HG03565 (cell line): ENCODE measurements at regions not wholly inside any gene's neighbourhood (a gene's known extent, or its start where the extent isn't known, plus 50 kb on each side); places are given as distances from the start of the nearest gene placed in this dataset.
"Not testable (repeated sequence)": the region's sequence is repeated elsewhere in the genome, so short reads cannot be mapped to it uniquely, and the experiment has no call there.

Source experiments
- ATAC-seq: cut with Tn5 transposase; IDR thresholded peaks from one replicate; pipeline ENCODE4 v1.9.1; 2021; ENCODE audit warnings: mild to moderate bottlenecking, moderate library complexity; ENCODE audit not compliant: unreplicated experiment

GRCh38 chr2:90288396-90288795 lies 1596.9 kb downstream of the RPIA start:
- ATAC-seq: not testable (repeated sequence)

DNA sequence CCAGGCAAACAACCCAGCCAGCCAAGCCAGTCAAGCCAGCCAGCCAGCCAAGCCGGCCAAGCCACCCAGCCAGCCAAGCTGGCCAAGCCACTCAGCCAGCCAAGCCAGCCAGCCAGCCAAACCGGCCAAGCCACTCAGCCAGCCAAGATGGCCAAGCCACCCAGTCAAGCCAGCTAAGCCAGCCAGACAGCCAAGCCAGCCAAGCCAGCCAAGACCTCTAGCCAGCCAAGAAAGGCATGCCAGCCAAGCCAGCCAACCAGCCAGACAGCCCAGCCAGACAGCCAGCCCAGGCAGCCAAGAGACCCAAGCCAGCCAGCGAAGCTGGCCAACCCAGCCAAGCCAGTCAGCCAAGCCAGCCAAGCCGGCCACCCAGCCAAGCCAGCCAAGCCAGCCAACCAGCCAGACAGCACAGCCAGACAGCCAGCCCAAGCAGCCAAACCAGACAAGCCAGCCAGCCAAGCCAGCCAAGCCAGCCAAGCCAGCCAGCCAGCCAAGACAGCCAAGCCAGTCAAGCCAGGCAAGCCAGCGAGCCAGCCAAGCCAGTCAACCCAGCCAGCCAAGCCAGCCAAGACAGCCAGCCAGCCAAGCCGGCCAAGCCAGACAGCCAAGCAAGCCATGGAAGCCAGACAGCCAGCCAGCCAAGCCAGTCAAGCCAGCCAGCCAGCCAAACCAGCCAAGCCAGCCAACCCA lies 1598.0 kb downstream of the RPIA start:
- not testable (repeated sequence) for ATAC-seq

GRCh38 chr2:90290701-90291100 lies 1599.2 kb downstream of the RPIA start:
- not testable (repeated sequence) for ATAC-seq

DNA sequence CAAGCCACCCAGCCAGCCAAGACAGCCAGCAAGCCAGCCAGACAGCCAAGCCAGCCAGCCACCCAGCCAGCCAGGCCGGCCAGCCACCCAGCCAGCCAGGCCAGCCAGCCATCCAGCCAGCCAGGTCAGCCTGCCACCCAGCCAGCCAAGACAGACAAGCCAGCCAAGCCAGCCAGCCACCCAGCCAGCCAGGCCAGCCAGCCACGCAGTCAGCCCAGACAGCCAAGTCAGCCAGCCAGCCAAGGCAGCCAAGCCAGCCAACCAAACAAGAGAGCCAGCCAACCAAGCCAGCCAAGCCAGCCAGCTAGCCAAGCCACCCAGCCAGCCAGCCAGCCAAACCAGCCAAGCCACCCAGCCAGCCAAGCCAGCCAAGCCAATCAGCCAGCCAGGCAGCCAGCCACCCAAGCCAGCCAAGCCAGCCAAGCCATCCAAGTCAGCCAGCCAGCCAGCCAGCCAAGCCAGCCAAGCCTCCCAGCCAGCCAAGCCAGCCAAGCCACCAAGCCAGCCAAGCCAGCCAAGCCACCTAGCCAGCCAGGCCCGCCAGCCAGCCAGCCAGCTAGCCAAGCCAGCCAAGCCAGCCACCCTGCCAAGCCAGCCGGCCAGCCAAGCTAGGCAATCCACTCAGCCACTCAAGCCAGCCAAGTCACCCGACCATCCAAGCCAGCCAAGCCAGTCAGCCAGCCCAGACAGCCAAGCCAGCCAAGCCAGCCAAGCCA lies 1599.9 kb downstream of the RPIA start:
- not testable (repeated sequence) for ATAC-seq

DNA sequence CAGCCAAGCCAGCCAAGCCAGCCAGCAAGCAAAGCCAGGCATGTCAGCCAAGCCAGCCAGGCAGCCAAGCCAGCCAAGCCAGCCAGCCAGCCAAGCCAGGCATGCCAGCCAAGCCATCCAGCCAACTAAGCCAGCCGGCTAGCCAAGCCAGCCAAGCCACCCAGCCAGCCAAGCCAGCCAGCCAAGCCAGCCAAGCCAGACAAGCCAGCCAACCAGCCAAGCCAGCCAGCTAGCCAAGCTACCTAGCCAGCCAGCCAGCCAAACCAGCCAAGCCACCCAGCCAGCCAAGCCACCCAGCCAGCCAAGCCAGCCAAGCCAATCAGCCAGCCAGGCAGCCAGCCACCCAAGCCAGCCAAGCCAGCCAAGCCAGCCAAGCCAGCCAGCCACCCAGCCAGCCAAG lies 1600.5 kb downstream of the RPIA start:
- ATAC-seq: not testable (repeated sequence)

- ATAC-seq: not testable (repeated sequence)
Measured at GRCh38 chr2:90292451-90292850, 1601.0 kb downstream of the RPIA start.

DNA sequence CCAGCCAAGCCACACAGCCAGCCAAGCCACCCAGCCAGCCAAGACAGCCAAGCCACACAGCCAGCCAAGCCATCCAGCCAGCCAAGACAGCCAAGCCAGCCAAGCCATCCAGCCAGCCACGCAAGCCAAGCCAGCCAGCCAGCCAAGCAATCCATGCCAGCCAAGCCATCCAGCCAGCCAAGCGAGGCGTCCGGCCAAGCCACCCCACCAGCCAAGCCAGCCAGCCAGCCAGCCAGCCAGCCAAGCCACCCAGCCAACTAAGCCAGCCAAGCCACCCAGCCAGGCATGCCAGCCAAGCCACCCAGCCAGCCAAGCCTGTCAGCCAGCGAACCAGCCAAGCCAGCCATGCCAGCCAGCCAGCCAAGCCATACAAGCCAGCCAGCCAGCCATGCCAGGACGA lies 1601.8 kb downstream of the RPIA start:
- ATAC-seq: not testable (repeated sequence)

- ATAC-seq: not testable (repeated sequence)
Measured at GRCh38 chr2:90293806-90294205, 1602.3 kb downstream of the RPIA start.

DNA sequence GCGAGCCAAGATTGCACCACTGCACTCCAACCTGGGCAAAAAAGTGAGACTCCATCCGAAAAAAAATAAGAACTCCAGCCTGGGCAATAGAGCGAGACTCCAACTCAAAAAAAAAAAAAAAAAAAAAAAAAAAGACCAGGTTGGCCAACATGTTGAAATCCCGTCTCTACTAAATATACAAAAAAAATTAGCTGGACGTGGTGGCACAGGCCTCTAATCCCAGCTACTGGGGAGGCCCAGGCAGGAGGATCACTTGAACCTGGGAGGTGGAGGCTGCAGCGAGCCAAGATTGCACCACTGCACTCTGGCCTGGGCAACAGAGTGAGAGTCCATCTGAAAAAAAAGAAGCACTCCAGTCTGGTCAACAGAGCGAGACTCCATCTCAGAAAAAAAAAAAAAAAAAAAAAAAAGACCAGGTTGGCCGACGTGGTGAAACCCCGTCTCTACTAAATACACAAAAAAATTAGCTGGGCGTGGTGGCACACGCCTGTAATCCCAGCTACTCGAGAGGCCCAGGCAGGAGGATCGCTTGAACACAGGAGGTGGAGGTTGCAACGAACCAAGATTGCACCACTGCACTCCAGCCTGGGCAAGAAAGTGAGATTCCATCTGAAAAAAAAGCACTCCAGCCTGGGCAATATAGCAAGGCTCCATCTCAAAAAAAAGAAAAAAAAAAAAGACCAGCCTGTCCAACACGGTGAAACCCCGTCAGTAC lies 1603.7 kb downstream of the RPIA start:
- not testable (repeated sequence) for ATAC-seq

DNA sequence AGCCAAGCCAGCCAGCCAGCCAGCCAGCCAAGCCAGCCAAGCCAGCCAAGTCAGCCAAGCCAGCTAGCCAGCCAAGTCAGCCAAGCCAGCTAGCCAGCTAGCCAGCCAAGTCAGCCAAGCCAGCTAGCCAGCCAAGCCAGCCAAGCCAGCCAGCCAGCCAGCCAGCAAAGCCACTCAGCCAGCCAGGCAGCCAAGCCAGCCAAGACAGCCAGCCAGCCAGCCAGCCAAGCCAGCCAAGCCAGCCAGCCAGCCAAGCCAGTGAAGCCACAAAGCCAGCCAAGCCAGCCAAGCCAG lies 1605.0 kb downstream of the RPIA start:
- ATAC-seq: not testable (repeated sequence)

DNA sequence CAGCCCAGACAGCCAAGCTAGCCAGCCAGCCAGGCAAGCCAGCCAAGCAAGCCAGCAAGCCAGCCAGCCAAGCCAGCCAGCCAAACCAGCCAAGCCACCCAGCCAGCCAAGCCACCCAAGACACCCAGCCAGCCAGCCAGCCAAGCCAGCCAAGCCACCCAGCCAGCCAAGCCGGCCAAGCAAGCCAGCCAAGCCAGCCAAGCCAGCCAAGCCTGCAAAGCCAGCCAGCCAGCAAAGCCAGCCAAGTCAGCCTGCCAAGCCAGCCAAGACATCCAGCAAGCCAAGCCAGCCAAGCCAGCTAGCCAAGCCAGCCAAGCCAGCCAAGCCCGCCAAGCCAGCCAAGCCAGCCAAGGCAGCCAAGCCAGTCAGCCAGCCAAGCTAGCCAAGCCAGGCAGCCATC lies 1606.2 kb downstream of the RPIA start:
- not testable (repeated sequence) for ATAC-seq

- ATAC-seq: not testable (repeated sequence)
Measured at GRCh38 chr2:90298126-90298755, 1606.8 kb downstream of the RPIA start.

DNA sequence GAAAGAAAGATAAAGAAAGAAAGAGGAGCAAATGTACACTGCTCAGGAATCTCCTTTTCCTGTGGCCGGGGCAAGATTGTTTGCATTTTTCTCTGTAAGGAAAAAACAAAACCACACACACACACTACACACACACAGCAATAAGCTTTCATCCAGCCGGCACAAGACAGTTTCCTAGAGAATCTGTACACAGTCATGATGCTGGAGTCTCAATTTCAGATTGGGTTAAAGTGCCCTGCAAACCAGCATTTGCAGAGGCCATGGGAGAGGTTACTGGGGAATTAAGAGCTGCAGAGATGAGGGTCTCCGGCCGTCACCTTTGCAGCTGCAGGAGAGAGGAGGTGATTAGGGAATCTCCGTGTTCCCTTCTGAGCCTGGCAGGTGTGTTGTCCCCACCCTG lies 1607.5 kb downstream of the RPIA start:
- ATAC-seq: not testable (repeated sequence)

DNA sequence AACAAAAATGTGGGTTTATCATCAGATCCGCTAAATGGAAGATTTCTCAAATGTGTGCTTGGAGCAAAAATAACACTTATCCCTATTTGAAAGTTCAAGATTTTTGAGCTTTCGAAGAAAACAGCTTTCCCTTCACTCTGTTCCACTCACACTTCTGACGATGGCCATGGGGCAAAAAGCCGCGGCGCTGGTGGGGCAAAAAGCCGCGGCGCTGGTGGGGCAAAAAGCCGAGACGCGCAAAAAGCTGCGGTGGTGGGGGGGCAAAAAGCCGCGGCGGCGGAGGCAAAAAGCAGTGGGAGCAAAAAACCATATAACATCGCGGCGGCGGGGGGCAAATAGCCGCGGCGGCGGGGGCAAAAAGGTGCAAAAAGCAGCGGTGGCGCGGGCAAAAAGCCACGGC lies 1631.5 kb downstream of the RPIA start:
- not testable (repeated sequence) for ATAC-seq

DNA sequence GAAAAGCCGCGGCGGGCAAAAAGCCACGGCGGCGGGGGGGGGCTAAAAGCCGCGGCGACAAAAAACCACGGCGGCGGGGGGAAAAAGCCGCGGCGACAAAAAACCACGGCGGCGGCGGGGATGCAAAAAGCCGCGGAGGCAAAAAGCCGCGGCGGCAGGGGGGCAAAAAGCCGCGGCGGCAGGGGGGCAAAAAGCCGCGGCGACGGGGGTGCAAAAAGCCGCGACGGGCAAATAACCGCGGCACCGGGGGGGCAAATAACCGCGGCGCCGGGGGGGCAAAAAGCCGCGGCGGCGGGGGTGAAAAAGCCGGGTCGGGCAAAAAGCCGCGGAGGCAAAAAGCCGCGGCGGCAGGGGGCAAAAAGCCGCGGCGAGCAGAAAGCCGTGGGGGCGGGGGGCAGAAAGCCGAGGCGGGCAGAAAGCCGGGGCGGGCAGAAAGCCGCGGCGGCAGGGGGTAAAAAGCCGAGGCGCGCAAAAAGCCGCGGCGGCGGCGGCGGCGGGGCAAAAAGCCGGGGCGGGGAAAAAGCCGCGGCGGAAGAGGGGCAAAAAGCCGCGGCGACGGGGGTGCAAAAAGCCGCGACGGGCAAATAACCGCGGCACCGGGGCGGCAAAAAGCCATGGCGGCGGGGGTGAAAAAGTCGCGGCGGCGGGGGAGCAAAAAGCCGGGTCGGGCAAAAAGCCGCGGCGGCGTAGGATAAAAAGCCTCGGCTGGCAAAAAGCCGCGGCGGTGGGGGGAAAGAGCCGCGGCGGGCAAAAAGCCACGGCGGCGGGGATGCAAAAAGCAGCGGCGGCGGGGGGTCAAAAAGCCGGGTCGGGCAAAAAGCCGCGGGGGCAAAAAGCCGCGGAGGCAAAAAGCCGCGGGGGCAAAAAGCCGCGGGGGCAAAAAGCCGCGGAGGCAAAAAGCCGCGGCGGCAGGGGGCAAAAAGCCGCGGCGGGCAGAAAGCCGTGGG lies 1632.4 kb downstream of the RPIA start:
- ATAC-seq: not testable (repeated sequence)

DNA sequence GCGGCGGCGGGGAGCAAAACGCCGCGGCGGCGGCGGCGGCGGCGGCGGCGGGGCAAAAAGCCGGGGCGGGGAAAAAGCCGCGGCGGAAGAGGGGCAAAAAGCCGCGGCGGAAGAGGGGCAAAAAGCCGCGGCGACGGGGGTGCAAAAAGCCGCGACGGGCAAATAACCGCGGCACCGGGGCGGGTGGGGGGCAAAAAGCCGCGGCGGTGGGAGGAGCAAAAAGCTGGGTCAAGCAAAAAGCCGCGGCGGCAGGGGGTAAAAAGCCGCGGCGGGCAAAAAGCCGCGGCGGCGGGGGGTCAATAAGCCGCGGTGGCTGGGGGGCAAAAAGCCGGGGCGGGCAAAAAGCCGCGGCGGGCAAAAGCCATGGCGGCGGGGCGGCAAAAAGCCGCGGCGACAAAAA lies 1633.2 kb downstream of the RPIA start:
- ATAC-seq: not testable (repeated sequence)

DNA sequence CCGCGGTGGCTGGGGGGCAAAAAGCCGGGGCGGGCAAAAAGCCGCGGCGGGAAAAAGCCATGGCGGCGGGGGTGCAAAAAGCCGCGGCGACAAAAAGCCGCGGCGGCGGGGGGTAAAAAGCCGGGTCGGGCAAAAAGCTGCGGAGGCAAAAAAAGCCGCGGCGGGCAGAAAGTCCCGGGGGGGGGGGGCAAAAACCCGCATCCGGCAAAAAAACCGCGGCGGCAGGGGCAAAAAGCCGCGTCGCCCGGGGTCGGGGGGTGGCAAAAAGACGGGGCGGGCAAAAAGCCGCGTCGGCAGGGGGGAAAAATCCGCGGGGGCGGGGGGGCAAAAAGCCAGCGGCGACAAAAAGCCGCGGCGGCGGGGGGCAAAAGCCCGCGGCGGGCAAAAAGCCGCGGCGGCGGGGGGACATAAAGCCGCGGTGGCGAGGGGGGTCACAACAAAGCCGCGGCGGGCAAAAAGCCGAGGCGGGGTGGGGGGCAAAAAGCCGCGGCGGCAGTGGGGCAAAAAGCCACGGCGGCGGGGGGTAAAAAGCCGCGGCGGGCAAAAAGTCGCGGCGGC lies 1634.4 kb downstream of the RPIA start:
- not testable (repeated sequence) for ATAC-seq

- ATAC-seq: not testable (repeated sequence)
Measured at GRCh38 chr2:90355546-90355945, 1664.1 kb downstream of the RPIA start.

DNA sequence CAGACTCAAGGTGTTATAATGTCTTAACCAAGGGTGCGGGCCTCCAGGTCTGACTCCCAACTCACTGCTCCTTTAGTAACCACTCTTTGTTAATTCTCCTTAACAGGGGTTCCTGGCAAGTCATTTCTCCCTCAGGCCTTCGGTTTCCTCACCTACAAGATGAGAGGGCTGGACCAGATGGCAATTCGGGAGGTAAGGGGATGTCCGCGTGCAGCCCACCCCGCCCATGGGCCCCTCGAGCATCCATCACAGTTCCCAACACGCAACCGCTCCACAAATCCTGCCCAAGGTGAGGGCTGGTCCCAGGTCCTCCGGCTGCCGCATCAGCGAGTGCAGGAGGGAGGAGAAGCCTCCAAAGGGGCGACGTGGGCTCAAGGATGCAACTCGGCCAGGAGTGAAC lies 1667.9 kb downstream of the RPIA start:
- not testable (repeated sequence) for ATAC-seq
